GM12892 (cell line): ENCODE measurements at regions not wholly inside any gene's neighbourhood (a gene's known extent, or its start where the extent isn't known, plus 50 kb on each side); places are given as distances from the start of the nearest gene placed in this dataset.

Experiments
- POLR2A ChIP-seq: IDR thresholded peaks from 2 replicates; pipeline ENCODE4 v1.6.1; 2011; ENCODE audit warnings: low read depth, low read length, control low read depth
- TAF1 ChIP-seq: IDR thresholded peaks from 2 replicates; pipeline ENCODE4 v1.6.1; 2011; ENCODE audit warnings: low read depth, mild to moderate bottlenecking, control low read depth, low read length, borderline replicate concordance

DNA sequence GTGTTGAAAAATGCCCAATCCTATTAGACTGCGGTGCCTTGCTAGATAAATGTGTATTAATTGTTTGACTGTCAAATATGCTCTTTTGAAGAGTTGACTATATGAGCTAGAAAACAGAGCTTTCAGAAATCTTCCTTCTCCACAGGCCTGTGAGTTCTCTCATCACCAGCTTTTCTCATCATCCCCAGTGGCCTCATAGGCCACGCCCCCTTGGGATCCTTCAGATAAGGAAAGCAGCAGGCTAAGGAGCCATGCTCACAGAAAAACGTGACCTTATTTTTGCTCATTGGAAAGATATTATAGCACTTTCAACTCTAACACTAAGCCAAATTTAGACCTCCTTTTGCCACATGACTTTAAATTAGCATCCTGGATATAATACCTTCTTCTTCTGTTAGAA is 514.4 kb upstream of the ARRDC4 start:
- TF ChIP-seq TAF1 (no peak), POLR2A (no peak)
